A549 (cell line): ENCODE measurements at regions not wholly inside any gene's neighbourhood (a gene's known extent, or its start where the extent isn't known, plus 50 kb on each side); places are given as distances from the start of the nearest gene placed in this dataset.

Source experiments
- CBX2 ChIP-seq: fragments of 200-600 bp; sonication (generic); IDR thresholded peaks from 2 replicates; pipeline ENCODE4 v1.6.1; 2016; ENCODE audit warnings: low read depth, mild to moderate bottlenecking, borderline replicate concordance
- CTCF ChIP-seq: fragments of >200 bp; sonication (Bioruptor Twin); formaldehyde crosslinking; IDR thresholded peaks from 3 replicates; pipeline ENCODE4 v1.5.1; 2016
- JUN ChIP-seq, 2 experiments: fragments of >200 bp; sonication (Bioruptor Twin); formaldehyde crosslinking; IDR thresholded peaks; 2 replicates in 1 of 2; 3 replicates in 1 of 2; pipeline ENCODE4 v1.6.1; 2016 to 2017
- MAX ChIP-seq: IDR thresholded peaks from 2 replicates; pipeline ENCODE4 v1.6.1; 2012
- MYC ChIP-seq: IDR thresholded peaks from 2 replicates; pipeline ENCODE4 v1.6.1; 2012; ENCODE audit warnings: mild to moderate bottlenecking, inconsistent platforms, low read length, improper control_type of control experiment, borderline replicate concordance
- POLR2A ChIP-seq: IDR thresholded peaks from 2 replicates; pipeline ENCODE4 v1.6.1; 2012; ENCODE audit warnings: mild to moderate bottlenecking, low read length
- POLR2AphosphoS2 ChIP-seq: conservative IDR thresholded peaks from 2 replicates; pipeline ENCODE4 v1.6.1; 2012; ENCODE audit warnings: low read length, improper control_type of control experiment, inconsistent platforms
- REST ChIP-seq: fragments of 200-600 bp; sonication (generic); IDR thresholded peaks from 2 replicates; pipeline ENCODE4 v1.6.1; 2016; ENCODE audit warnings: antibody characterized with exemption, mild to moderate bottlenecking, moderate library complexity
- RFX5 ChIP-seq: fragments of 450-650 bp; IDR thresholded peaks from 2 replicates; pipeline ENCODE4 v1.7.1; 2014; ENCODE audit warnings: antibody characterized with exemption, mild to moderate bottlenecking, moderate library complexity
- RNF2 ChIP-seq: fragments of 200-600 bp; sonication (generic); IDR thresholded peaks from 2 replicates; pipeline ENCODE4 v1.6.1; 2016; ENCODE audit warnings: low read depth, mild to moderate bottlenecking, antibody characterized with exemption, moderate library complexity, borderline replicate concordance
- SMC3 ChIP-seq: fragments of >200 bp; sonication (Bioruptor Twin); formaldehyde crosslinking; IDR thresholded peaks from 3 replicates; pipeline ENCODE4 v1.6.1; 2018; ENCODE audit warnings: inconsistent platforms
- ZNF302 ChIP-seq: fragments of 250-450 bp; sonication (Bioruptor Pico); IDR thresholded peaks from 2 replicates; pipeline ENCODE4 v1.9.0; 2021; ENCODE audit warnings: inconsistent platforms, mild to moderate bottlenecking, moderate library complexity
- ZSCAN20 ChIP-seq: fragments of 250-450 bp; sonication (Bioruptor Pico); IDR thresholded peaks from 2 replicates; pipeline ENCODE4 v1.8.0; 2022; ENCODE audit warnings: mild to moderate bottlenecking, moderate library complexity
- TF ChIP-seq, protein P1 (sequence below): fragments of 250-450 bp; sonication (Bioruptor Pico); IDR thresholded peaks from 2 replicates; pipeline ENCODE4 v1.5.0; 2021; ENCODE audit warnings: mild to moderate bottlenecking, moderate library complexity, borderline replicate concordance

DNA sequence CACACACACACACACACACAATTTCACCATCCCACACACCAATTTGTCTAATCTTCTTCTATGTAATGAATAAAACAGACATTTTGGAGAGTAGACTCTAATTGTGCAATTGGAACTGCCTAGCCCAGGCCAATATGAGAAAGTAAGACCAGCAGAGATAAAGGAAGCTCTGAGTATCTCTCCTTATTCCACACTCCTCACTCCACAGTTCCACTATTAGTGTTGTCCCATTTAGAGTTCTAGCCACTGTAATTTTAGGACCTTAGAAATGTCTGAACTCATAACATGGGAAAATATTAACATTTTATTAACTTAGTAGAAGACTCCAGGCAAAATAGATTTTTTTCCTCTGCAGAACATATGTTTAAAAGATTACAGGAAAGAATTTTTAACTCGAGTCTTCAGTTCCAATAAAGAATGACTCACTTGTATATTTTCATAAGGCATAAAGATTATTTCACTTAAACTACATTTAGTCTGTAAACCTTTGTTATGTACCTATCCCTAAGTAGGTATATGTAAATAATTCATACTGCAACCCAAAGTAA is 297.6 kb upstream of the INTU start:
- no peak for TF ChIP-seq SMC3
- TF ChIP-seq CTCF: no peak
- no peak for TF ChIP-seq JUN (IDR thresholded peaks at IDR 0.05)
- TF ChIP-seq CBX2: no peak
- TF ChIP-seq RNF2: no peak
- TF ChIP-seq POLR2A: no peak
- no peak for TF ChIP-seq MAX
- no peak for TF ChIP-seq ZSCAN20
- TF ChIP-seq, protein P1, sequence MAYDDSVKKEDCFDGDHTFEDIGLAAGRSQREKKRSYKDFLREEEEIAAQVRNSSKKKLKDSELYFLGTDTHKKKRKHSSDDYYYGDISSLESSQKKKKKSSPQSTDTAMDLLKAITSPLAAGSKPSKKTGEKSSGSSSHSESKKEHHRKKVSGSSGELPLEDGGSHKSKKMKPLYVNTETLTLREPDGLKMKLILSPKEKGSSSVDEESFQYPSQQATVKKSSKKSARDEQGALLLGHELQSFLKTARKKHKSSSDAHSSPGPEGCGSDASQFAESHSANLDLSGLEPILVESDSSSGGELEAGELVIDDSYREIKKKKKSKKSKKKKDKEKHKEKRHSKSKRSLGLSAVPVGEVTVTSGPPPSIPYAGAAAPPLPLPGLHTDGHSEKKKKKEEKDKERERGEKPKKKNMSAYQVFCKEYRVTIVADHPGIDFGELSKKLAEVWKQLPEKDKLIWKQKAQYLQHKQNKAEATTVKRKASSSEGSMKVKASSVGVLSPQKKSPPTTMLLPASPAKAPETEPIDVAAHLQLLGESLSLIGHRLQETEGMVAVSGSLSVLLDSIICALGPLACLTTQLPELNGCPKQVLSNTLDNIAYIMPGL (CRISPR knock-in tag): no peak
- TF ChIP-seq ZNF302 (CRISPR knock-in tag): no peak
- TF ChIP-seq REST: no peak
- no peak for TF ChIP-seq RFX5
- TF ChIP-seq MYC: no peak
- no peak for TF ChIP-seq POLR2AphosphoS2
